ENCODE measurements at regions not wholly inside any gene's neighbourhood (a gene's known extent, or its start where the extent isn't known, plus 50 kb on each side); places are given as distances from the start of the nearest gene placed in this dataset.

GRCh38 chr15:52857937-52858781 lies 68.0 kb upstream of the ONECUT1 start:
- DNase-seq, result no peak

GRCh38 chr15:52857471-52857870 lies 67.3 kb upstream of the ONECUT1 start:
- DNase-seq, result no peak

GRCh38 chr15:52856286-52856685 lies 66.2 kb upstream of the ONECUT1 start:
- DNase-seq, result no peak

- DNase-seq, result no peak
These were observed 65.0 kb upstream of the ONECUT1 start for GRCh38 chr15:52855157-52855556.

GRCh38 chr15:52844823-52845222 lies 54.7 kb upstream of the ONECUT1 start:
- no peak for DNase-seq

All from GDM1 (cell line).